Muscle of back (tissue), 3 donors: ENCODE measurements at regions not wholly inside any gene's neighbourhood (a gene's known extent, or its start where the extent isn't known, plus 50 kb on each side); places are given as distances from the start of the nearest gene placed in this dataset.

Source experiments
- DNase-seq, 3 donors: peaks; one replicate each; pipeline versions ENCODE4 v3.0.0 to v3.0.0-alpha.2; 2013

GRCh38 chr2:123928358-123928757 is 96.7 kb upstream of the CNTNAP5 start:
- DNase-seq, result peak in 1 of 3 donors; percentile 11

DNA sequence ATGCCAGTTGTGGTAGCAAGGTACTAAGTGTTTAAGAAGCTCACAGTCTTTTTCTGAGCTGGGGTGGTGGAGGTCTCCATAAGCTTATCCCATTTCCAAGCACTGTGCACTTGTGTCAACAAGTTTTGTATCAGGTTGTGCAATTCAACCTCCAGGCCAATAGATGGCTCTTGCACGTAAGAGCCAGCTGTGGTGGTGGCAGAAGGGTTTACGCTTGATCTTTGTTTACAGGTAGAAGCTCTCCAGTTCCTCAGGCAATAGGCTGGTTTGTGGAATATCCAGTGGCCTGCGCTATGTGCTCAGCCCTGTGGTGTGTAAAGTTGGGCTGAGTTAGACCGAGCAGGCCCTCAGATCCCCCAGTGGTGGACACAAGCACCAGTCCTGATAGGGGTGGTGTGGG is 89.7 kb upstream of the CNTNAP5 start:
- DNase-seq, result no peak

GRCh38 chr2:123953846-123954245 is 71.2 kb upstream of the CNTNAP5 start:
- DNase-seq, result peak in 1 of 3 donors; percentile 9

GRCh38 chr2:123958011-123958410 is 67.1 kb upstream of the CNTNAP5 start:
- DNase-seq, result no peak

- DNase-seq, result no peak
Observed at GRCh38 chr2:123961576-123961975, 63.5 kb upstream of the CNTNAP5 start.

DNA sequence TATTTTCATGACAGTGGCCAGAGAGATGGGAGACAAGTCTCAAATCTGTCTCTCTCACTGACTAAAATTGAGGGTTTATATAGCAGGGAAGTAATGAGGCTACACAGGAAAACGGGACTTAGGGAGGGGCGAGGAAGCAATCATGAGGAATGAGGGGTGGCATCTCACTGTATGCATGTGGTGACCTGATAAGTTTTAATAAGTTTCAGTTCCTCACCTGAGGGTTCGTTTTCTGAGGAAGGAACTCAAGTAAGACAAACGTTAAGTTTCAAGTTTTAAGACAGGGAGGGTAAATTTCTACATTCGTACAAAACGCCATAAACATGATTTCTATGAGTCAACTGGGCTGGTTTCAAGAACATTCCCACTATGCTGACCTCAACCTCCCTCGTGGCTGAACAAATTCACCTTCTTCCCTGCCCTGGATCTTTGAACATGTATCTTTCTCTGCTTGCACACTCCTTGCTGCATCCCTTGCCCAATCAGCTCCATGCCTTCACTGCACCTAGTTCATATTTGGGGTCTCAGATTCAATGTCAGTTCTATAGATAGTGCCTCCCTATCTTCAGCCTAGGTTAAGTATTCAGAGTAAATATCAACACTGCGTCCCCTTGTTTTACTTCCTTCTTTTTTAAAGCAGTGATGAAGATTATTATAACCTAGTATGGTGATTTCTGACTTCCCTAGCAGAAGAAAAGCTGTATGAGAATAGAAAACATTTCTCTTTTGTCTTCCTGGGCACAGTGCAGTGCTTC is 53.3 kb upstream of the CNTNAP5 start:
- no peak for DNase-seq
